OCI-LY7 (cell line): ENCODE measurements at regions not wholly inside any gene's neighbourhood (a gene's known extent, or its start where the extent isn't known, plus 50 kb on each side); places are given as distances from the start of the nearest gene placed in this dataset.

Experiments
- BruUV-seq: library from RNA; stranded (reverse); fragments of 400-500 nt; replicated peaks from 2 replicates; lab custom pipeline; 2021; lab: Mats Ljungman, UMichigan
- CTCF ChIA-PET: fragments of 300-600 bp; sonication (Branson Sonifier 250); formaldehyde crosslinking; loops from one replicate; lab custom pipeline; 2022; ENCODE audit warnings: antibody characterized with exemption; ENCODE audit not compliant: unreplicated experiment; lab: Charles Lee
- POLR2A ChIA-PET: fragments of 300-600 bp; sonication (Branson Sonifier 250); formaldehyde crosslinking; loops from one replicate; lab custom pipeline; 2022; ENCODE audit warnings: antibody characterized with exemption; lab: Charles Lee
- DNase-seq: peaks from one replicate; pipeline ENCODE4 v3.0.0-alpha.2; 2015; ENCODE audit warnings: low spot score
- H2AFZ ChIP-seq: fragments of 200-600 bp; sonication (generic), shearing (Covaris generic); 2 replicates; pipeline ENCODE4 v1.6.1; 2014; ENCODE audit warnings: mild to moderate bottlenecking, antibody characterized with exemption, low read length, moderate library complexity
- H3K27ac ChIP-seq: fragments of 200-600 bp; sonication (generic); 2 replicates; pipeline ENCODE4 v1.5.1; 2014; ENCODE audit warnings: mixed run types, low read depth, mild to moderate bottlenecking, moderate library complexity, low read length, inconsistent platforms; ENCODE audit not compliant: poor library complexity, severe bottlenecking
- H3K36me3 ChIP-seq: fragments of 200-600 bp; sonication (generic); 2 replicates; pipeline ENCODE4 v1.6.1; 2014; ENCODE audit warnings: mild to moderate bottlenecking, antibody characterized with exemption, low read length, moderate library complexity, mixed read lengths; ENCODE audit not compliant: insufficient read depth
- H3K4me1 ChIP-seq: fragments of 200-600 bp; sonication (generic); 2 replicates; pipeline ENCODE4 v1.5.1; 2014; ENCODE audit warnings: mild to moderate bottlenecking, low read length; ENCODE audit not compliant: insufficient read depth, poor library complexity, severe bottlenecking
- H3K4me2 ChIP-seq: fragments of 200-600 bp; sonication (generic); 2 replicates; pipeline ENCODE4 v1.6.1; 2014; ENCODE audit warnings: mild to moderate bottlenecking, low read length
- H3K4me3 ChIP-seq: fragments of 200-600 bp; sonication (generic); 2 replicates; pipeline ENCODE4 v1.5.1; 2014; ENCODE audit warnings: mild to moderate bottlenecking, low read depth, low read length; ENCODE audit not compliant: poor library complexity, severe bottlenecking
- H3K79me2 ChIP-seq: fragments of 200-600 bp; sonication (generic); 2 replicates; pipeline ENCODE4 v1.6.1; 2016; ENCODE audit warnings: low read depth, mild to moderate bottlenecking, low read length, moderate library complexity, mixed read lengths; ENCODE audit not compliant: insufficient read depth
- H3K9me2 ChIP-seq: fragments of 200-600 bp; sonication (generic); 2 replicates; pipeline ENCODE4 v1.6.1; 2016; ENCODE audit warnings: mild to moderate bottlenecking, low read length, mixed read lengths; ENCODE audit not compliant: insufficient read depth
- H3K9me3 ChIP-seq: fragments of 200-600 bp; sonication (generic); 2 replicates; pipeline ENCODE4 v1.6.1; 2014; ENCODE audit warnings: mild to moderate bottlenecking, mixed run types, low read length, mixed read lengths
- H4K20me1 ChIP-seq: fragments of 200-600 bp; sonication (generic); 2 replicates; pipeline ENCODE4 v1.6.1; 2014; ENCODE audit warnings: mild to moderate bottlenecking, antibody characterized with exemption, low read length, moderate library complexity, mixed read lengths; ENCODE audit not compliant: insufficient read depth
- CTCF ChIP-seq: fragments of 200-600 bp; sonication (generic); conservative IDR thresholded peaks from 2 replicates; pipeline ENCODE4 v1.5.1; 2014; ENCODE audit warnings: mild to moderate bottlenecking, antibody characterized with exemption, low read length, moderate library complexity, mixed read lengths
- EZH2phosphoT487 ChIP-seq: fragments of 200-600 bp; sonication (generic); IDR thresholded peaks from 2 replicates; pipeline ENCODE4 v1.6.1; 2018; ENCODE audit warnings: low read depth, borderline replicate concordance, mild to moderate bottlenecking, mixed run types, antibody characterized with exemption, low read length, moderate library complexity, mixed read lengths
- intact Hi-C: fragments of 100-400 bp; cut with micrococcal nuclease; formaldehyde crosslinking; loops from one replicate; pipeline ENCODE4 v1.10.0; 2022; ENCODE audit not compliant: unreplicated experiment

DNA sequence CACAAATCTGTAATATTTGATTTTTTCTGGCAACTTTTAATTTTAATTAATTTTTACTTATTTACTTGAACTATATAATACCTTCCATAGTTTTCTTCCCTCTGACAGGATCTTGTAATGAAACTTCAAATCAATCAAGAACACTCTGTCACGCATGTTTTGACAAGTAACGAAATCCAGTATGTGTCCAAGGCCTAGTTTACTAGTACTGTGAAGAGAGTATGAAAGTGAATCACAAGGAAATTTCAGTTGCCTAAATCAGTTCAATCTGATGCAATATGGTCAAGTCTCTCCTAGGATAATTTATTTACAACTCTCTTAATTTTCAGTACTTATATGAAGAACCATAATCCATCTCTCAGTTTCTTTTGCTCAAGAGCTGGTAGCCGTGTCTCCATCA, 1344.6 kb upstream of the ZEB2 start:
- no peaks in the 10 kb centered on the region for H3K9me3 ChIP-seq
- H3K4me1 ChIP-seq = no peaks in the 10 kb centered on the region
- intact Hi-C loops = no loop called here
- H3K79me2 ChIP-seq = no peaks in the 10 kb centered on the region
- no peak overlapping the region for H2AFZ ChIP-seq
- no peaks in the 10 kb centered on the region for H4K20me1 ChIP-seq
- H3K9me2 ChIP-seq = no peaks in the 10 kb centered on the region
- H3K27ac ChIP-seq = no peak overlapping the region
- no peaks in the 10 kb centered on the region for H3K36me3 ChIP-seq
- no TSS peak for BruUV-seq
- no peak for DNase-seq
- no peak overlapping the region for H3K4me3 ChIP-seq
- POLR2A ChIA-PET = no interaction called here
- H3K4me2 ChIP-seq = no peak overlapping the region
- CTCF ChIA-PET = no interaction called here
- TF ChIP-seq EZH2phosphoT487 = no peak
- TF ChIP-seq CTCF = no peak

DNA sequence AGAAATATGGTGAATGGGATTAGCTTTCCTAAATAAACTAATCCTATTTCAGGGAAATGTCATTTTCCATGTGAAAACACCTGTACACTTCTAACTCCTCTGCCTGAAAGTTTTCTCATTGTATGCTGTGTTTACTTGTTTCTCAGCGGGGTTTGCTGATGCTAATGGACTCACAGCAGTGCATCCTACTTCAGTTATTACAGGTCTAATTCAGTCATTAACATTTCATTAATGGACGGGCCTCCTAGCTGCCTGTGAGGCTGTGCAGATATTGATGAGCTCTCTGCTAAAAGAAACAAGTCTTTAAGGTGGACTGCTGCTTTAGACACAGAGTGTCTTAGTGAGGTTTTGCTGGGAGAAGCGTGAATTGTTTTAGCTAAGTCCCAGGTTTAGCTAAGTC, 1342.0 kb upstream of the ZEB2 start:
- Histone ChIP-seq H3K79me2 (no peaks in the 10 kb centered on the region), H4K20me1 (no peaks in the 10 kb centered on the region), H3K4me1 (no peaks in the 10 kb centered on the region), H3K4me3 (no peak overlapping the region), H3K9me2 (no peaks in the 10 kb centered on the region), H3K27ac (no peak overlapping the region), H3K9me3 (no peaks in the 10 kb centered on the region), H3K36me3 (no peaks in the 10 kb centered on the region), H2AFZ (no peak overlapping the region), H3K4me2 (no peak overlapping the region)
- intact Hi-C loops = no loop called here
- no peak for DNase-seq
- POLR2A ChIA-PET = interaction anchor here (0.8 to 1.2 kb wide), 3 partner anchors 9 to 500 kb away, joined by 3 to 4 read pairs (median 3); no protein-coding TSS in a partner anchor
- CTCF ChIA-PET = no interaction called here
- no TSS peak for BruUV-seq
- TF ChIP-seq CTCF (no peak), EZH2phosphoT487 (no peak)

- intact Hi-C loops = no loop called here
- Histone ChIP-seq H3K4me2 (no peak overlapping the region), H4K20me1 (no peaks in the 10 kb centered on the region), H2AFZ (no peak overlapping the region), H3K9me3 (no peaks in the 10 kb centered on the region), H3K9me2 (no peaks in the 10 kb centered on the region), H3K4me1 (no peaks in the 10 kb centered on the region), H3K4me3 (no peak overlapping the region), H3K27ac (no peak overlapping the region), H3K36me3 (no peaks in the 10 kb centered on the region), H3K79me2 (no peaks in the 10 kb centered on the region)
- CTCF ChIA-PET = no interaction called here
- DNase-seq = no peak
- POLR2A ChIA-PET = interaction anchor here (1.2 kb wide), 1 partner anchor 10 kb away, joined by 3 read pairs; no protein-coding TSS in a partner anchor
- no TSS peak for BruUV-seq
- TF ChIP-seq CTCF (no peak), EZH2phosphoT487 (no peak)
These were observed 1340.2 kb upstream of the ZEB2 start for GRCh38 chr2:145860083-145860482.
